NB4 (cell line): ENCODE measurements at regions not wholly inside any gene's neighbourhood (a gene's known extent, or its start where the extent isn't known, plus 50 kb on each side); places are given as distances from the start of the nearest gene placed in this dataset.
"Not testable (repeated sequence)": the region's sequence is repeated elsewhere in the genome, so short reads cannot be mapped to it uniquely, and the experiment has no call there.

ENCODE experiments used
- DNase-seq: peaks from one replicate; pipeline ENCODE4 v3.0.0; 2010; ENCODE audit warnings: low read depth
- H3K4me3 ChIP-seq: one replicate; pipeline ENCODE4 v1.5.1; 2011; ENCODE audit warnings: mild to moderate bottlenecking, low read depth, low read length, moderate library complexity
- CTCF ChIP-seq: IDR thresholded peaks from one replicate; pipeline ENCODE4 v1.5.1; 2012; ENCODE audit warnings: low read depth, low read length
- MAX ChIP-seq: IDR thresholded peaks from 2 replicates; pipeline ENCODE4 v1.6.1; 2011; ENCODE audit warnings: low read depth, low read length
- MYC ChIP-seq: IDR thresholded peaks from 2 replicates; pipeline ENCODE4 v1.6.1; 2011; ENCODE audit warnings: low read depth, low read length
- POLR2A ChIP-seq: IDR thresholded peaks from 2 replicates; pipeline ENCODE4 v1.6.1; 2011; ENCODE audit warnings: mild to moderate bottlenecking; ENCODE audit not compliant: insufficient read length; ENCODE audit errors: extremely low read depth

GRCh38 chrX:77085372-77085771 is 361.8 kb upstream of the FGF16 start:
- no peak for DNase-seq
- no peak overlapping the region for H3K4me3 ChIP-seq
- no peak for TF ChIP-seq MYC
- TF ChIP-seq CTCF: no peak
- TF ChIP-seq MAX: no peak
- no peak for TF ChIP-seq POLR2A

GRCh38 chrX:77087529-77088169 is 359.5 kb upstream of the FGF16 start:
- H3K4me3 ChIP-seq: no peak overlapping the region
- no peak for TF ChIP-seq CTCF
- TF ChIP-seq MYC: no peak
- no peak for TF ChIP-seq POLR2A
- TF ChIP-seq MAX: no peak
- DNase-seq: no peak

- DNase-seq: no peak
- no peak overlapping the region for H3K4me3 ChIP-seq
- TF ChIP-seq CTCF: no peak
- no peak for TF ChIP-seq MYC
- TF ChIP-seq POLR2A: no peak
- no peak for TF ChIP-seq MAX
Observed at GRCh38 chrX:77088233-77088632, 359.0 kb upstream of the FGF16 start.

- TF ChIP-seq MYC (no peak), POLR2A (no peak), CTCF (no peak), MAX (no peak)
- H3K4me3 ChIP-seq: no peak overlapping the region
- DNase-seq: no peak
Observed at GRCh38 chrX:77114501-77114900, 332.7 kb upstream of the FGF16 start.

- H3K4me3 ChIP-seq: no peak overlapping the region
- no peak for DNase-seq
- no peak for TF ChIP-seq MYC
- TF ChIP-seq CTCF: no peak
- TF ChIP-seq POLR2A: no peak
- no peak for TF ChIP-seq MAX
Observed at GRCh38 chrX:77118686-77119085, 328.5 kb upstream of the FGF16 start.

- DNase-seq: no peak
- TF ChIP-seq MYC: no peak
- TF ChIP-seq MAX: no peak
- no peak for TF ChIP-seq POLR2A
- no peak for TF ChIP-seq CTCF
- H3K4me3 ChIP-seq: no peak overlapping the region
Observed at GRCh38 chrX:77119706-77120105, 327.5 kb upstream of the FGF16 start.

- not testable (repeated sequence) for DNase-seq, H3K4me3 ChIP-seq
Observed at GRCh38 chrX:77123917-77124316, 323.3 kb upstream of the FGF16 start.

GRCh38 chrX:77127571-77127970 is 319.6 kb upstream of the FGF16 start:
- DNase-seq, H3K4me3 ChIP-seq: not testable (repeated sequence)
